IMR-90 (cell line): ENCODE measurements at regions not wholly inside any gene's neighbourhood (a gene's known extent, or its start where the extent isn't known, plus 50 kb on each side); places are given as distances from the start of the nearest gene placed in this dataset.

Experiments
- CTCF ChIP-seq: conservative IDR thresholded peaks from 2 replicates; pipeline ENCODE4 v1.5.1; 2012; ENCODE audit warnings: mild to moderate bottlenecking, low read depth, low read length, improper control_type of control experiment
- FOS ChIP-seq: fragments of 150-350 bp; IDR thresholded peaks from 2 replicates; pipeline ENCODE4 v1.6.1; 2016; ENCODE audit warnings: low read depth, low read length
- MAZ ChIP-seq: IDR thresholded peaks from 2 replicates; pipeline ENCODE4 v1.6.1; 2012; ENCODE audit warnings: low read depth, mild to moderate bottlenecking, low read length, improper control_type of control experiment, moderate library complexity, borderline replicate concordance
- MXI1 ChIP-seq: IDR thresholded peaks from 2 replicates; pipeline ENCODE4 v1.6.1; 2012; ENCODE audit warnings: low read depth, mild to moderate bottlenecking, low read length, moderate library complexity, borderline replicate concordance
- POLR2A ChIP-seq: IDR thresholded peaks from 2 replicates; pipeline ENCODE4 v1.6.1; 2012; ENCODE audit warnings: mild to moderate bottlenecking, low read depth, low read length
- TF ChIP-seq, protein P1 (sequence below): fragments of 150-350 bp; IDR thresholded peaks from 2 replicates; pipeline ENCODE4 v1.6.1; 2017; ENCODE audit warnings: mild to moderate bottlenecking, antibody characterized with exemption, low read length, low read depth

GRCh38 chr12:126843915-126844669 is 1422.9 kb upstream of the TMEM132C start:
- TF ChIP-seq POLR2A: no peak
- no peak for TF ChIP-seq FOS
- no peak for TF ChIP-seq CTCF
- TF ChIP-seq, protein P1, sequence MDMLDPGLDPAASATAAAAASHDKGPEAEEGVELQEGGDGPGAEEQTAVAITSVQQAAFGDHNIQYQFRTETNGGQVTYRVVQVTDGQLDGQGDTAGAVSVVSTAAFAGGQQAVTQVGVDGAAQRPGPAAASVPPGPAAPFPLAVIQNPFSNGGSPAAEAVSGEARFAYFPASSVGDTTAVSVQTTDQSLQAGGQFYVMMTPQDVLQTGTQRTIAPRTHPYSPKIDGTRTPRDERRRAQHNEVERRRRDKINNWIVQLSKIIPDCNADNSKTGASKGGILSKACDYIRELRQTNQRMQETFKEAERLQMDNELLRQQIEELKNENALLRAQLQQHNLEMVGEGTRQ: no peak
- TF ChIP-seq MXI1: no peak
- TF ChIP-seq MAZ: no peak
